ENCODE measurements at regions not wholly inside any gene's neighbourhood (a gene's known extent, or its start where the extent isn't known, plus 50 kb on each side); places are given as distances from the start of the nearest gene placed in this dataset.

GRCh38 chr4:127047930-127048329 lies 584.8 kb upstream of the INTU start:
- no peak for DNase-seq

GRCh38 chr4:127048376-127049044 lies 584.2 kb upstream of the INTU start:
- DNase-seq = no peak

- DNase-seq = no peak
Observed at GRCh38 chr4:127049526-127049925, 583.2 kb upstream of the INTU start.

- no peak for DNase-seq
Observed at GRCh38 chr4:127052742-127053141, 580.0 kb upstream of the INTU start.

- DNase-seq = peak in 44 of 56 donors; percentile 1 to 69 (median 26)
Observed at GRCh38 chr4:127055357-127055756, 577.4 kb upstream of the INTU start.

- no peak for DNase-seq
Observed at GRCh38 chr4:127069675-127070074, 563.1 kb upstream of the INTU start.

- DNase-seq = no peak
Observed at GRCh38 chr4:127071443-127071842, 561.3 kb upstream of the INTU start.

- DNase-seq = no peak
Observed at GRCh38 chr4:127080141-127080540, 552.6 kb upstream of the INTU start.

GRCh38 chr4:127081041-127081440 lies 551.7 kb upstream of the INTU start:
- DNase-seq = no peak

GRCh38 chr4:127082986-127083385 lies 549.8 kb upstream of the INTU start:
- no peak for DNase-seq

- DNase-seq = no peak
Observed at GRCh38 chr4:127084666-127085065, 548.1 kb upstream of the INTU start.

GRCh38 chr4:127097061-127097460 lies 535.7 kb upstream of the INTU start:
- no peak for DNase-seq

GRCh38 chr4:127102361-127102760 lies 530.4 kb upstream of the INTU start:
- no peak for DNase-seq

- no peak for DNase-seq
Observed at GRCh38 chr4:127103681-127104115, 529.1 kb upstream of the INTU start.

GRCh38 chr4:127113844-127114362 lies 518.9 kb upstream of the INTU start:
- no peak for DNase-seq

GRCh38 chr4:127118681-127119080 lies 514.1 kb upstream of the INTU start:
- no peak for DNase-seq

- DNase-seq = no peak
Observed at GRCh38 chr4:127120441-127121090, 512.2 kb upstream of the INTU start.

- no peak for DNase-seq
Observed at GRCh38 chr4:127124919-127125318, 507.8 kb upstream of the INTU start.

- no peak for DNase-seq
Observed at GRCh38 chr4:127126718-127127117, 506.0 kb upstream of the INTU start.

GRCh38 chr4:127131527-127131926 lies 501.2 kb upstream of the INTU start:
- no peak for DNase-seq

GRCh38 chr4:127134490-127134889 lies 498.3 kb upstream of the INTU start:
- DNase-seq = no peak

- no peak for DNase-seq
Observed at GRCh38 chr4:127138586-127138985, 494.2 kb upstream of the INTU start.

GRCh38 chr4:127139788-127140286 lies 492.9 kb upstream of the INTU start:
- no peak for DNase-seq
